ENCODE measurements at regions not wholly inside any gene's neighbourhood (a gene's known extent, or its start where the extent isn't known, plus 50 kb on each side); places are given as distances from the start of the nearest gene placed in this dataset.

GRCh38 chr14:34030864-34031263 lies 80.0 kb upstream of the EGLN3 start:
- Histone ChIP-seq H3K27me3 (ENCODE audit: control insufficient read depth in 2 of 2, insufficient read depth in 2 of 2, low read length in 2 of 2) (peaks cover 0 to 2% of the 10 kb centered on the region in 2 experiments), H3K79me2 (ENCODE audit: control insufficient read depth, insufficient read depth, low read length) (no peaks in the 10 kb centered on the region), H3K4me2 (ENCODE audit: insufficient read depth, low read length) (no peak overlapping the region), H3K9me1 (replicated peaks; ENCODE audit: control insufficient read depth, extremely low read depth, insufficient read depth, low read length) (no peaks in the 10 kb centered on the region), H3K4me3 (replicated peaks in 1 of 3; ENCODE audit: insufficient read depth in 1 of 3, low read depth in 1 of 3, low read length in 3 of 3) (no peak overlapping the region), H3K9ac (replicated peaks; ENCODE audit: extremely low read depth, insufficient read depth, low read length) (no peak overlapping the region), H3K9me3 (replicated peaks; ENCODE audit: control insufficient read depth, insufficient read depth, low read length) (no peaks in the 10 kb centered on the region), H4K20me1 (replicated peaks; ENCODE audit: control insufficient read depth, extremely low read depth, insufficient read depth, low read length) (no peaks in the 10 kb centered on the region), H2AFZ (ENCODE audit: low read depth, low read length) (no peak overlapping the region), H3K36me3 (ENCODE audit: control insufficient read depth in 2 of 2, extremely low read depth in 1 of 2, insufficient read depth in 2 of 2, low read length in 2 of 2) (no peaks in the 10 kb centered on the region), H3K4me1 (ENCODE audit: control insufficient read depth, extremely low read depth, insufficient read depth, low read length) (no peaks in the 10 kb centered on the region), H3K27ac (ENCODE audit: insufficient read depth, low read depth, low read length) (no peak overlapping the region)
- ChIA-PET POLR2A (no interaction called here), CTCF (interaction anchor here (0.9 to 1.0 kb wide), 2 partner anchors 9 to 182 kb away, joined by 3 to 4 read pairs; no protein-coding TSS in a partner anchor)
- no TSS peak for BruUV-seq (replicated peaks)
- dilution Hi-C loops (cut with MboI; ENCODE audit: extremely low pct_ligation_motif_present, low sequenced_read_pairs), result no loop called here
- intact Hi-C loops (cut with micrococcal nuclease), result no loop called here
- TF ChIP-seq POLR2A (IDR thresholded peaks at IDR 0.05; ENCODE audit: low read depth, low read length) (no peak), GATA2 (IDR thresholded peaks at IDR 0.05; ENCODE audit: insufficient read depth, insufficient read length, low read depth, low read length) (no peak), CTCF (IDR thresholded peaks at IDR 0.05; ENCODE audit: extremely low read depth in 1 of 2, insufficient read depth in 1 of 2, low read depth in 1 of 2, low read length in 2 of 2) (no peak), MYC (IDR thresholded peaks at IDR 0.05; ENCODE audit: low read depth, low read length) (no peak), MAX (IDR thresholded peaks at IDR 0.05; ENCODE audit: insufficient read depth, insufficient read length) (no peak), EZH2 (IDR thresholded peaks at IDR 0.05; ENCODE audit: borderline replicate concordance, low read depth, low read length, severe bottlenecking) (no peak), POLR2AphosphoS5 (IDR thresholded peaks at IDR 0.05; ENCODE audit: insufficient read depth, low read depth, low read length) (no peak), FOS (IDR thresholded peaks at IDR 0.05; ENCODE audit: borderline replicate concordance, insufficient read depth, low read length) (no peak), JUN (IDR thresholded peaks at IDR 0.05; ENCODE audit: borderline replicate concordance, insufficient read depth, insufficient read length, low read depth) (no peak)
- no peak for DNase-seq (ENCODE audit: low read depth, low spot score)
- no peak for FAIRE-seq

All from endothelial cell of umbilical vein (primary cell).